Activated CD8-positive, alpha-beta T cell treated with anti-CD3 and anti-CD28 coated beads for 36 hours (primary cell): ENCODE measurements at regions not wholly inside any gene's neighbourhood (a gene's known extent, or its start where the extent isn't known, plus 50 kb on each side); places are given as distances from the start of the nearest gene placed in this dataset.

Source experiments
- ATAC-seq: fragments of 200-7000 bp; cut with Tn5 transposase; one replicate; pipeline ENCODE4 v1.10.0; 2021; ENCODE audit warnings: mild to moderate bottlenecking, moderate library complexity
- CTCF ChIA-PET: fragments of 350-600 bp; sonication (Branson Sonifier 250); formaldehyde crosslinking; loops from one replicate; lab custom pipeline; 2021; ENCODE audit warnings: antibody characterized with exemption; lab: Charles Lee
- POLR2A ChIA-PET: fragments of 350-600 bp; sonication (Branson Sonifier 250); formaldehyde crosslinking; loops from one replicate; lab custom pipeline; 2021; ENCODE audit warnings: antibody characterized with exemption; lab: Charles Lee
- DNase-seq: peaks from one replicate; pipeline ENCODE4 v3.0.0-alpha.2; 2020
- H3K27ac Mint-ChIP-seq: one replicate; pipeline ENCODE4 v1.8.0; 2021; ENCODE audit warnings: mild to moderate bottlenecking, mixed read lengths
- H3K27me3 Mint-ChIP-seq: one replicate; pipeline ENCODE4 v1.8.0; 2021; ENCODE audit warnings: mixed read lengths
- H3K36me3 Mint-ChIP-seq: one replicate; pipeline ENCODE4 v1.8.0; 2021; ENCODE audit warnings: low read depth, mixed read lengths
- H3K4me1 Mint-ChIP-seq: one replicate; pipeline ENCODE4 v1.8.0; 2021; ENCODE audit warnings: low read depth, mixed read lengths
- H3K4me3 Mint-ChIP-seq: one replicate; pipeline ENCODE4 v1.8.0; 2021; ENCODE audit warnings: mild to moderate bottlenecking, moderate library complexity, mixed read lengths
- H3K9me3 Mint-ChIP-seq: one replicate; pipeline ENCODE4 v1.8.0; 2021; ENCODE audit warnings: mixed read lengths
- intact Hi-C: fragments of 100-400 bp; cut with micrococcal nuclease; formaldehyde crosslinking; loops from one replicate; pipeline ENCODE4 v1.10.0; 2022
- TF ChIP-seq, protein P1 (sequence below): fragments of 200-600 bp; IDR thresholded peaks from one replicate; pipeline ENCODE4 v1.8.0; 2022; ENCODE audit warnings: antibody characterized with exemption, mild to moderate bottlenecking

DNA sequence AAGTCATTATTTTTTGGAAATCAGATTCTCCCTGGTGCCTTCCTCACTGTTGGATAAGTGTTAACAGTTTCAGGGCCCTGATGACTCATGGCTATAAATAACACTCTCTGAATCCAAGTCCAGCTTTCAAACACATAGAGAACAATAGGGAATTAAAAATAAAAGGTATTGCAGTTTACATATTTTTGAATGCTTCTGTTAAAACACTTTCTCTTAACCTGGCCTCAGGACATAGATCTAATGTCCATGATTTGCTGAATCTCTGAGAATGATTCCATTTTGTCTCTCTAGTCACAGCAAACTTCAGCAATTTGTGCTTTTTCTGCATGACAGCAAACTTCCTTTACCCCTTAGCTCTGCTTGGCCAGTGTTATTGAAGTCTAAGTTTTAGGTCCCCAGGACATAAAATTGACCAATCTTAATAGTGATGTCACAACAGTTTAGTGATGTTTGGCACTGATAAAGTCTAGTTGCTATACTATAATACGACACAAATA lies 1192.4 kb upstream of the CITED2 start:
- Mint-ChIP-seq H3K36me3 (no peaks in the 10 kb centered on the region), H3K27me3 (peaks cover 2% of the 10 kb centered on the region), H3K4me3 (no peak overlapping the region), H3K27ac (no peak overlapping the region), H3K9me3 (no peaks in the 10 kb centered on the region), H3K4me1 (no peaks in the 10 kb centered on the region)
- intact Hi-C loops, result no loop called here
- ATAC-seq (no peak), DNase-seq (no peak)
- CTCF ChIA-PET, result no interaction called here
- POLR2A ChIA-PET, result no interaction called here
- TF ChIP-seq, protein P1, sequence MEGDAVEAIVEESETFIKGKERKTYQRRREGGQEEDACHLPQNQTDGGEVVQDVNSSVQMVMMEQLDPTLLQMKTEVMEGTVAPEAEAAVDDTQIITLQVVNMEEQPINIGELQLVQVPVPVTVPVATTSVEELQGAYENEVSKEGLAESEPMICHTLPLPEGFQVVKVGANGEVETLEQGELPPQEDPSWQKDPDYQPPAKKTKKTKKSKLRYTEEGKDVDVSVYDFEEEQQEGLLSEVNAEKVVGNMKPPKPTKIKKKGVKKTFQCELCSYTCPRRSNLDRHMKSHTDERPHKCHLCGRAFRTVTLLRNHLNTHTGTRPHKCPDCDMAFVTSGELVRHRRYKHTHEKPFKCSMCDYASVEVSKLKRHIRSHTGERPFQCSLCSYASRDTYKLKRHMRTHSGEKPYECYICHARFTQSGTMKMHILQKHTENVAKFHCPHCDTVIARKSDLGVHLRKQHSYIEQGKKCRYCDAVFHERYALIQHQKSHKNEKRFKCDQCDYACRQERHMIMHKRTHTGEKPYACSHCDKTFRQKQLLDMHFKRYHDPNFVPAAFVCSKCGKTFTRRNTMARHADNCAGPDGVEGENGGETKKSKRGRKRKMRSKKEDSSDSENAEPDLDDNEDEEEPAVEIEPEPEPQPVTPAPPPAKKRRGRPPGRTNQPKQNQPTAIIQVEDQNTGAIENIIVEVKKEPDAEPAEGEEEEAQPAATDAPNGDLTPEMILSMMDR, result no peak

DNA sequence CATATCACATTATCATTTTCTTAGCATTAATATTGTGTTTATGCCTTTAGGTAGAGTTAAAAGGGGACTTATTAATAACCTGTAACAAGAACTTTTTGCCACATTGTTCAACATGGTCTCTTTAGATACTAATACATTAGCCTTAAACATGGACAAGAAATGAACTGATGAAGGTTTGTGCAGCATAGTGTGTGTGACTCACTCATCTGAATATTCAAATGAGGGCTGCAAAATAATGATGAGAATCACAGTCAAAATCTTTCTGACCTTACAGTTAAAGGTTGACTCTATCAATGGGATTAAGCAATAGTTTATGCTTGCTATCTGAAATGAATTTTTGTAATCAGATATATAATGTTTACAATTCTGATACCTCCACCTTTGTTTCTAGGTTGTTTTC lies 1189.3 kb upstream of the CITED2 start:
- TF ChIP-seq, protein P1, result no peak
- POLR2A ChIA-PET, result no interaction called here
- DNase-seq (no peak), ATAC-seq (no peak)
- Mint-ChIP-seq H3K36me3 (no peaks in the 10 kb centered on the region), H3K4me3 (no peak overlapping the region), H3K4me1 (no peaks in the 10 kb centered on the region), H3K27me3 (no peaks in the 10 kb centered on the region), H3K27ac (no peak overlapping the region), H3K9me3 (no peaks in the 10 kb centered on the region)
- CTCF ChIA-PET, result no interaction called here
- intact Hi-C loops, result no loop called here

DNA sequence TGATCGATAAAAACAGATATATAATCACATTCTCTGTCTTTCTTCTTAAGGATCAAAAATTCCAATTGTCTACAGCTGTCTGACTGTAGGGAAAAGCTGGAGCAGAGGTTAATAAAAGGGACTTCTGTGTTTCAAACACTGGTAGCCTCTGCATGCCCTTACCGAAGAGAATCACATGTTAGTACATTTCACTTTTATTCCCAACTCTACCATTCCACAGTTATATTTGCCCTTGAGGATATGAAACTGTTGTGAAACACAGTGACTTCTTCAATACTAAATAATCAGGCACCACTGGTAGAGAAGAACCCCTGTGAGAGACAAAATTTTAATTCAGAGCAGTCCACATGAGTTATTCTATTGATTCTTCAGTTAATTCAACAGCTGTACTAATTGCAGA lies 1187.3 kb upstream of the CITED2 start:
- intact Hi-C loops, result no loop called here
- TF ChIP-seq, protein P1, result no peak

DNA sequence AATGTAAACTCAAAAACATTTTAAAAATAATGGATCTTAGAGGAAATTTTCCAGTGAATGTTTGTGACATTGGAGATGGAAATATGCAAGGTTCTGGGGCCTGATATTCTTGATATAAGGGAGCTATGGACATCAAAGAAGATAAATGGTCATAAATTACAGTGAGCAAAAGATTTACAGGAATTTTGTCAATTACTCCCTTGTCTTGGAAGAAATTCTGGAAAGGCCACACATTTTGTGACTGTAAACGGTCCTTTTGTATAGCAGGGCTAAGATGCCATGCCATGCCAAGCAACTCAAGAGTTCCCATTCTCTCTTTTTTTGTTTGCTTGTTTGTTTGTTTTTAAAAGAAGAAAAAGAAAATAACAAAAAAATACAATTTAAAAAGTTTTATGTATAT lies 1186.2 kb upstream of the CITED2 start:
- DNase-seq (no peak), ATAC-seq (no peak)
- CTCF ChIA-PET, result no interaction called here
- POLR2A ChIA-PET, result no interaction called here
- Mint-ChIP-seq H3K4me1 (no peaks in the 10 kb centered on the region), H3K9me3 (no peaks in the 10 kb centered on the region), H3K27me3 (peaks cover 1% of the 10 kb centered on the region), H3K4me3 (no peak overlapping the region), H3K36me3 (no peaks in the 10 kb centered on the region), H3K27ac (no peak overlapping the region)
- TF ChIP-seq, protein P1, result no peak
- intact Hi-C loops, result no loop called here

More for the DNA sequence above, 1187.3 kb upstream of the CITED2 start:
- Mint-ChIP-seq H3K27me3 (peaks cover 1% of the 10 kb centered on the region), H3K4me3 (no peak overlapping the region), H3K27ac (no peak overlapping the region), H3K4me1 (no peaks in the 10 kb centered on the region), H3K9me3 (no peaks in the 10 kb centered on the region), H3K36me3 (no peaks in the 10 kb centered on the region)
- CTCF ChIA-PET, result no interaction called here
- POLR2A ChIA-PET, result no interaction called here
- DNase-seq (no peak), ATAC-seq (no peak)

DNA sequence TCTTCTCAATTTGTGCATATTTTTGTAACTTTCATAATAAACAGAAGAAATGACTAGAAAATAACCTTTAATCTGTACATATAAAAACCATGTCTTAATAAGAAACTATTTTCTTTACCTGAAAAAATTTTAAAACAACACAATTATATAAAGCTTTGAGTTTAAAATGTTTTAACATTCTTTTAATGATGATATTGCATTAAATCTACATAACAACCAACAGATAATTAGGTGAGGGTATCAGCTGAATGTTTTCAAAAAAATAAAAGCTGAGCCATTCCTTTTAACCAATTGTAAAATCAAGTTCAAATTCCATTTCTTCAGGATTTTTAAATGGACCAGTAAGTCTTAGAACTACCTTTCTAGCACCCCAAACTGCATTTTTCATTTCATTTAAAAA lies 1185.0 kb upstream of the CITED2 start:
- Mint-ChIP-seq H3K36me3 (no peaks in the 10 kb centered on the region), H3K9me3 (no peaks in the 10 kb centered on the region), H3K27me3 (peaks cover 1% of the 10 kb centered on the region), H3K4me1 (no peaks in the 10 kb centered on the region), H3K4me3 (no peak overlapping the region), H3K27ac (no peak overlapping the region)
- DNase-seq (no peak), ATAC-seq (no peak)
- intact Hi-C loops, result no loop called here
- TF ChIP-seq, protein P1, result no peak
- POLR2A ChIA-PET, result no interaction called here
- CTCF ChIA-PET, result no interaction called here
